Heart right ventricle (tissue), 16 donors: ENCODE measurements at regions not wholly inside any gene's neighbourhood (a gene's known extent, or its start where the extent isn't known, plus 50 kb on each side); places are given as distances from the start of the nearest gene placed in this dataset.
A peak's percentile ranks its signal among the peaks of the same experiment; 100 is the strongest.

ENCODE experiments used
- ATAC-seq, 8 donors: fragments of 200-7000 bp; cut with Tn5 transposase; one replicate each; pipeline ENCODE4 v1.9.1; 2020; ENCODE audit warnings: mild to moderate bottlenecking in 8 of 8, moderate library complexity in 8 of 8, moderate number of reproducible peaks in 1 of 8
- DNase-seq, 2 donors: peaks; one replicate each; pipeline ENCODE4 v3.0.0-alpha.2; 2020
- H3K27ac ChIP-seq, 10 donors: fragments of 200-600 bp; sonication (generic) in 2 of 10; one replicate each; pipeline versions ENCODE4 v1.5.0 to v1.8.0; 2020 to 2022; ENCODE audit warnings: mild to moderate bottlenecking in 3 of 10
- H3K27me3 ChIP-seq, 7 donors: fragments of 200-600 bp; one replicate each; pipeline ENCODE4 v1.8.0; 2021 to 2022; ENCODE audit warnings: mild to moderate bottlenecking in 2 of 7
- H3K36me3 ChIP-seq, 9 donors: fragments of 200-600 bp; sonication (generic) in 1 of 9; one replicate each; pipeline versions ENCODE4 v1.5.0 to v1.8.0; 2020 to 2022; ENCODE audit warnings: mild to moderate bottlenecking in 2 of 9
- H3K4me1 ChIP-seq, 9 donors: fragments of 200-600 bp; sonication (generic) in 1 of 9; one replicate each; pipeline versions ENCODE4 v1.5.0 to v1.8.0; 2020 to 2022; ENCODE audit warnings: mild to moderate bottlenecking in 4 of 9
- H3K4me3 ChIP-seq, 10 donors: fragments of 200-600 bp; sonication (generic) in 2 of 10; one replicate each; pipeline versions ENCODE4 v1.5.0 to v1.8.0; 2020 to 2022; ENCODE audit warnings: mild to moderate bottlenecking in 7 of 10, moderate library complexity in 2 of 10
- H3K9me3 ChIP-seq, 11 donors: fragments of 200-600 bp in 10 of 11; sonication (generic) in 2 of 11; one replicate each; pipeline versions ENCODE4 v1.5.0 to v1.8.0; 2013 to 2022; ENCODE audit warnings: mild to moderate bottlenecking in 2 of 11, control low read depth in 1 of 11, moderate library complexity in 1 of 11
- CTCF ChIP-seq, 9 donors: fragments of 200-600 bp; sonication (generic) in 2 of 9; IDR thresholded peaks; one replicate each; pipeline versions ENCODE4 v1.5.0 to v1.8.0; 2021 to 2022; ENCODE audit warnings: antibody characterized with exemption in 9 of 9, mild to moderate bottlenecking in 5 of 9, moderate library complexity in 1 of 9
- WGBS, 2 donors: extraction: QIAGEN DNeasy Blood & Tissue Kit; methylation state at CpG; one replicate each; pipeline ENCODE4 v1.1.7; 2013; ENCODE audit warnings: inconsistent platforms in 1 of 2; 5-methylcytosine and 5-hydroxymethylcytosine counted together
- intact Hi-C, 10 donors: fragments of 100-400 bp; cut with DNase I; formaldehyde crosslinking; loops; one replicate each; pipeline versions ENCODE4 v1.11.1 to v1.14.2; 2022
- donor health status: Arrhythmogenic right ventricular cardiomyopathy.
- donor health status: ischemic (EF 13 %, LVEDD 7.1; RV severe dilation, severe dysfunction).
- donor health status: healthy with polysubstance abuse.
- donor health status: DM: no; HTN: yes; CAD: no.
- donor health status: DM: no; HTN: no; CAD: no.
- donor health status: ischemic (EF 25% LVEDD 6.9; RV normal size, moderate dysfunction).
- donor health status: ischemic (EF 25% LVEDD 5.7; RV mildly dilated, moderate dysfunction).
- donor health status: healthy.
- donor health status: DM: yes; HTN: yes; CAD: no.
- donor health status: Ischemic cardiomyopathy.
- donor health status: ischemic (EF 35%, LVEDD 5.7; RV mildly dilated, moderate dysfunction).
- donor health status: nonischemic (EF 11% LVEDD 7.7; RV severe dilation, severe dysfunction).
- donor health status: DM: yes; HTN: yes; CAD: no.
- donor health status: PGD.
- donor health status: ischemic (EF 29% LVEDD 5.4; RV normal size, mild dysfunction).
- donor health status: nonischemic (EF 23%, LVEDD 6.1; RV moderate dilation, normal function).

GRCh38 chrX:46386511-46386910 is 158.7 kb downstream of the ZNF674 start:
- TF ChIP-seq CTCF (IDR thresholded peaks at IDR 0.05), result peak in 1 of 9 donors; percentile 35
- DNase-seq (no peak), ATAC-seq (no peak)
- peaks cover 0 to 7% (median 0%) of the 10 kb centered on the region in 11 donors for H3K9me3 ChIP-seq
- H3K27me3 ChIP-seq, result peaks cover 0 to 27% (median 0%) of the 10 kb centered on the region in 7 donors
- H3K4me3 ChIP-seq, result no peak overlapping the region
- intact Hi-C loops, result no loop called here
- no peak overlapping the region for H3K27ac ChIP-seq
- no peaks in the 10 kb centered on the region for H3K36me3 ChIP-seq
- no peaks in the 10 kb centered on the region for H3K4me1 ChIP-seq

- TF ChIP-seq CTCF (IDR thresholded peaks at IDR 0.05), result no peak
- no peaks in the 10 kb centered on the region for H3K9me3 ChIP-seq
- no peak overlapping the region for H3K4me3 ChIP-seq
- intact Hi-C loops, result no loop called here
- H3K27me3 ChIP-seq, result peaks cover 0 to 24% (median 0%) of the 10 kb centered on the region in 7 donors
- H3K27ac ChIP-seq, result no peak overlapping the region
- no peaks in the 10 kb centered on the region for H3K36me3 ChIP-seq
- WGBS, 2 donors, result 99 to 100% methylated on average over 2 of the region's 2 CpGs
- H3K4me1 ChIP-seq, result no peaks in the 10 kb centered on the region
- ATAC-seq (no peak), DNase-seq (no peak)
Observed at GRCh38 chrX:46383006-46383405, 162.2 kb downstream of the ZNF674 start.

GRCh38 chrX:46382595-46382994 is 162.6 kb downstream of the ZNF674 start:
- ATAC-seq (no peak), DNase-seq (no peak)
- Histone ChIP-seq H3K27ac (no peak overlapping the region), H3K36me3 (no peaks in the 10 kb centered on the region), H3K27me3 (peaks cover 0 to 20% (median 0%) of the 10 kb centered on the region in 7 donors), H3K9me3 (no peaks in the 10 kb centered on the region), H3K4me3 (no peak overlapping the region), H3K4me1 (no peaks in the 10 kb centered on the region)
- WGBS, 2 donors, result 89 to 92% methylated on average over 2 of the region's 2 CpGs
- TF ChIP-seq CTCF (IDR thresholded peaks at IDR 0.05), result no peak
- intact Hi-C loops, result no loop called here

GRCh38 chrX:46381630-46382029 is 163.6 kb downstream of the ZNF674 start:
- intact Hi-C loops, result no loop called here
- H3K4me3 ChIP-seq, result no peak overlapping the region
- WGBS, 2 donors, result 60 to 75% methylated on average over 2 of the region's 2 CpGs
- ATAC-seq (no peak), DNase-seq (no peak)
- peaks cover 0 to 21% (median 0%) of the 10 kb centered on the region in 7 donors for H3K27me3 ChIP-seq
- TF ChIP-seq CTCF (IDR thresholded peaks at IDR 0.05), result peak in 6 of 9 donors; percentile 11 to 42 (median 24)
- no peaks in the 10 kb centered on the region for H3K4me1 ChIP-seq
- H3K9me3 ChIP-seq, result no peaks in the 10 kb centered on the region
- no peak overlapping the region for H3K27ac ChIP-seq
- no peaks in the 10 kb centered on the region for H3K36me3 ChIP-seq
